Activated B cell treated with CpG ODN at 0.5 μM for 24 hours (primary cell): ENCODE measurements at regions not wholly inside any gene's neighbourhood (a gene's known extent, or its start where the extent isn't known, plus 50 kb on each side); places are given as distances from the start of the nearest gene placed in this dataset.

Experiments used
- ATAC-seq: fragments of 200-7000 bp; cut with Tn5 transposase; one replicate; pipeline ENCODE4 v1.10.0; 2021; ENCODE audit warnings: low read depth, mild to moderate bottlenecking, moderate library complexity
- CTCF ChIA-PET: fragments of 350-600 bp; sonication (Branson Sonifier 250); formaldehyde crosslinking; loops from one replicate; lab custom pipeline; 2021; ENCODE audit warnings: antibody characterized with exemption; lab: Charles Lee
- POLR2A ChIA-PET: fragments of 350-600 bp; sonication (Branson Sonifier 250); formaldehyde crosslinking; loops from one replicate; lab custom pipeline; 2021; ENCODE audit warnings: antibody characterized with exemption; lab: Charles Lee
- DNase-seq: peaks from one replicate; pipeline ENCODE4 v3.0.0; 2022
- H3K27ac Mint-ChIP-seq: one replicate; pipeline ENCODE4 v1.8.0; 2020; ENCODE audit warnings: mixed read lengths
- H3K27me3 Mint-ChIP-seq: one replicate; pipeline ENCODE4 v1.8.0; 2021; ENCODE audit warnings: mixed read lengths
- H3K36me3 Mint-ChIP-seq: one replicate; pipeline ENCODE4 v1.8.0; 2021; ENCODE audit warnings: low read depth, mixed read lengths
- H3K4me1 Mint-ChIP-seq: one replicate; pipeline ENCODE4 v1.8.0; 2021; ENCODE audit warnings: mixed read lengths
- H3K4me3 Mint-ChIP-seq: one replicate; pipeline ENCODE4 v1.8.0; 2020; ENCODE audit warnings: mild to moderate bottlenecking, mixed read lengths
- H3K9me3 Mint-ChIP-seq: one replicate; pipeline ENCODE4 v1.8.0; 2020; ENCODE audit warnings: mixed read lengths
- intact Hi-C: fragments of 100-400 bp; cut with micrococcal nuclease; formaldehyde crosslinking; loops from one replicate; pipeline ENCODE4 v1.15.1; 2024
- TF ChIP-seq, protein P1 (sequence below): fragments of 200-600 bp; IDR thresholded peaks from one replicate; pipeline ENCODE4 v1.8.0; 2022; ENCODE audit warnings: antibody characterized with exemption, mild to moderate bottlenecking

DNA sequence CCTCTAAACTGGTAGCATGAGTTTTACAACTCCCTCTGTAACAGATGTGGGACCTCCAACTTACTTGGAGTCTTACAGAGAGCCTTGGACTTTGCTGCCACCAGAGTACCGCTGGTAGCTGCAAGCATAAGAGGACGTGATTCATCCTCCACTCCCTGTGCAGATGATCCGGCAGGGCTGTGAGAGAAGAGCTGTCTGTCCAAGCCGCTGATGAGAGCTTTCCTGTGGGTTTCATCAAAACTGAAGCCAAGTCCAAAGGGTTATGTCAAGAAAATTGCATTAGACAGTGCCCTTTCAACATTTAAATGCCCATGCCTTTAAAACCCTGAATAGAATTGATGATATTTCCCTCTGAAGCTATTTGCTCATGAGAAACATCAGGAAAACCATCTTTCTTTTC lies 85.8 kb downstream of the LLPH start:
- Mint-ChIP-seq H3K9me3 (no peaks in the 10 kb centered on the region), H3K27me3 (no peaks in the 10 kb centered on the region), H3K36me3 (no peaks in the 10 kb centered on the region), H3K27ac (no peak overlapping the region), H3K4me3 (no peak overlapping the region), H3K4me1 (no peaks in the 10 kb centered on the region)
- TF ChIP-seq, protein P1, sequence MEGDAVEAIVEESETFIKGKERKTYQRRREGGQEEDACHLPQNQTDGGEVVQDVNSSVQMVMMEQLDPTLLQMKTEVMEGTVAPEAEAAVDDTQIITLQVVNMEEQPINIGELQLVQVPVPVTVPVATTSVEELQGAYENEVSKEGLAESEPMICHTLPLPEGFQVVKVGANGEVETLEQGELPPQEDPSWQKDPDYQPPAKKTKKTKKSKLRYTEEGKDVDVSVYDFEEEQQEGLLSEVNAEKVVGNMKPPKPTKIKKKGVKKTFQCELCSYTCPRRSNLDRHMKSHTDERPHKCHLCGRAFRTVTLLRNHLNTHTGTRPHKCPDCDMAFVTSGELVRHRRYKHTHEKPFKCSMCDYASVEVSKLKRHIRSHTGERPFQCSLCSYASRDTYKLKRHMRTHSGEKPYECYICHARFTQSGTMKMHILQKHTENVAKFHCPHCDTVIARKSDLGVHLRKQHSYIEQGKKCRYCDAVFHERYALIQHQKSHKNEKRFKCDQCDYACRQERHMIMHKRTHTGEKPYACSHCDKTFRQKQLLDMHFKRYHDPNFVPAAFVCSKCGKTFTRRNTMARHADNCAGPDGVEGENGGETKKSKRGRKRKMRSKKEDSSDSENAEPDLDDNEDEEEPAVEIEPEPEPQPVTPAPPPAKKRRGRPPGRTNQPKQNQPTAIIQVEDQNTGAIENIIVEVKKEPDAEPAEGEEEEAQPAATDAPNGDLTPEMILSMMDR = no peak
- no peak for DNase-seq
- CTCF ChIA-PET = no interaction called here
- intact Hi-C loops = no loop called here
- ATAC-seq = no peak
- POLR2A ChIA-PET = no interaction called here

- H3K27me3 Mint-ChIP-seq = no peaks in the 10 kb centered on the region
- DNase-seq (no peak), ATAC-seq (no peak)
- no peaks in the 10 kb centered on the region for H3K36me3 Mint-ChIP-seq
- intact Hi-C loops = no loop called here
- no peak overlapping the region for H3K4me3 Mint-ChIP-seq
- TF ChIP-seq, protein P1 = no peak
- no peaks in the 10 kb centered on the region for H3K9me3 Mint-ChIP-seq
- no peaks in the 10 kb centered on the region for H3K4me1 Mint-ChIP-seq
- H3K27ac Mint-ChIP-seq = no peak overlapping the region
- CTCF ChIA-PET = no interaction called here
- POLR2A ChIA-PET = no interaction called here
Measured at GRCh38 chr12:66043035-66043434, 87.5 kb downstream of the LLPH start.

DNA sequence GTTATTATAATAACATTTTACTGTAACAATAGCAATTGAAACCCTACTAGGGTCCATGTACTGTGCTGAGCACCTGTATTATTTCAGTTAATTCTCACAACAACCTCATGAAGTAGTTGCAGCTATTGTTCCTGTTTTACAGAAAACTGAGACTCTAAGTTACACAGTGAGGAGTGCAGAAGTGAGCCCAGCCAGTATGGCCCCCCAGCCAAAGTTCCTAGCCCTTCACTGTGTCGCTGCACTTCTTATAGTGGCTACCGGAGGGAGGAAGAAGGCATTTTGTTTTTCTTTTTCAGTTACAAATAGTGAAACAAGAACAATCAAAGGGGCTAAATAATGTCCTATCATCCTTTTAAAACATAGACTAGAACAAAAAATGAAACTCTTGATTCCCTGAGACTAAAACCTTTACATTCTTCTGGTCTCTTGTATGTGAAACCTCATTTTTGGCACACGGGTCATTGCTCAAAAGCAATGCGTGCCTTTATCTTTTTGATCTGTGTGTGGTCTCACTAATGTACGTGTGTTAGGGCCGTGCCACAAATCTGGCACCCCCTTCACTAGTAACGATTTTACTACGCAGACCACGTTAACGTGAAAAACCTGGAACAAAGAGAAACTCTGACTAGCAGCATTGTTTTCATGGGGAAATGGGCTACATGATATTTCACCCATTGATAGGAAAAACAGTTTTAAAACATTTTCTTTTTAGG lies 88.7 kb downstream of the LLPH start:
- Mint-ChIP-seq H3K4me1 (no peaks in the 10 kb centered on the region), H3K36me3 (no peaks in the 10 kb centered on the region), H3K9me3 (no peaks in the 10 kb centered on the region), H3K27ac (no peak overlapping the region), H3K4me3 (no peak overlapping the region), H3K27me3 (peaks cover 1% of the 10 kb centered on the region)
- ChIA-PET POLR2A (no interaction called here), CTCF (no interaction called here)
- intact Hi-C loops = no loop called here
- ATAC-seq = no peak
- TF ChIP-seq, protein P1 = no peak
- DNase-seq = no peak

DNA sequence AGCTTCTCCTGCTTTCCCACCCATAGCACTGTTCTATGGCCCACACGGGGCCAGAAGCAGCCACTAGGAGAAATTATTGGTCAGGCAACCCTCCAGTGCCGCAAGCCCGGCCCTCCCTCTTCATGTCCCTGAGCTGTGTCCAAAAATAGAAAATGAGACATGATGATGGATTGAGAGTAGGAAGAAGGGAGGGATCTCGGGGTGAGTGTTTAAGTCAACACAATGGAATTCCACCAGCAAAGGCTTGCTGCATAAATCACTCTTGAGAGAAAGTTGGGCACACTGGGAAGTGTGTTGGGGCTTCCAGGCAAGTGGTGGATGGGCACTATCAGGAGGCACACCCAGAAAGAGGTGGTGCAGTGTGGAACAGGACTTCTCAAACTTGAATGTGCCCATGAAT lies 94.2 kb downstream of the LLPH start:
- H3K27ac Mint-ChIP-seq = no peak overlapping the region
- TF ChIP-seq, protein P1 = no peak
- ATAC-seq (no peak), DNase-seq (no peak)
- POLR2A ChIA-PET = no interaction called here
- CTCF ChIA-PET = interaction anchor here (1.7 kb wide), 1 partner anchor 480 kb away, joined by 8 read pairs; no protein-coding TSS in a partner anchor
- no peaks in the 10 kb centered on the region for H3K9me3 Mint-ChIP-seq
- H3K4me1 Mint-ChIP-seq = no peaks in the 10 kb centered on the region
- H3K27me3 Mint-ChIP-seq = peaks cover 4% of the 10 kb centered on the region
- intact Hi-C loops = no loop called here
- H3K36me3 Mint-ChIP-seq = no peaks in the 10 kb centered on the region
- H3K4me3 Mint-ChIP-seq = no peak overlapping the region

DNA sequence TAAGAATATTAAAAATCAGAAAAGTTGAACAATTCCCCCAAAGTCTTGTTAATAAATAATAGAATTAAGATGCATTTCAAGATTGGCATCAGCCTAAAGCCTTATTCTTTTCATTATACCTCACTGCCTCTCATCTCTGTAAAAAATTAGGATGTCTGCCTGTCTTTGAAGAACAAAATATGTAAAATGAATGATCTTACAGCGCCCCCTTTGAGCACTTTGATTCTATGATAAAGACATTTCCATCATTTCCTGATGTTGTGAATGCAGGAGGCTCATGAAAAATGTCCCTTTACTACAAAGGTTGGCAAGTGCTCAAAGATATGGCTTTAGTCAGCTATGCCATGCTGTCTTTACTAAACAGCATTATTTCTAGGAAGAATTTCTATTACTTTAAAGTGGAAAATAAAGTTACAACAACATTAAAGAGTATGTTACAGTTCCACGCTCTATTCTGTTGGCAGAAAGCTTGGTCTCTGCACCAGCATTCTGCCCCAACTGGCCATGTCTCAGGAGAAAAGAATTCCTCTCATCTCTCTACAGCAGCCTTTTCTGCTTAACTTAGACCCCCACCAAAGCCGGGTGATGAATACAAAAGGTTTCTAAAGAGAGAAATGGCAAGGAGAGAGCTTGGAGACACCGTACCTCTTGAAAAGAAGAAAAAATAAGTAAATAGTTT lies 95.1 kb downstream of the LLPH start:
- no peaks in the 10 kb centered on the region for H3K36me3 Mint-ChIP-seq
- ChIA-PET POLR2A (no interaction called here), CTCF (interaction anchor here (1.7 kb wide), 1 partner anchor 479 kb away, joined by 8 read pairs; no protein-coding TSS in a partner anchor)
- no peaks in the 10 kb centered on the region for H3K9me3 Mint-ChIP-seq
- no peak overlapping the region for H3K27ac Mint-ChIP-seq
- ATAC-seq (no peak), DNase-seq (no peak)
- no peaks in the 10 kb centered on the region for H3K4me1 Mint-ChIP-seq
- TF ChIP-seq, protein P1 = no peak
- intact Hi-C loops = loop anchor here (1.0 kb wide), 1 partner anchor 479 kb away; no protein-coding TSS in a partner anchor
- no peak overlapping the region for H3K4me3 Mint-ChIP-seq
- peaks cover 6% of the 10 kb centered on the region for H3K27me3 Mint-ChIP-seq
